GM19239 (cell line): ENCODE measurements at regions not wholly inside any gene's neighbourhood (a gene's known extent, or its start where the extent isn't known, plus 50 kb on each side); places are given as distances from the start of the nearest gene placed in this dataset.

ENCODE experiments used
- DNase-seq: peaks from one replicate; pipeline ENCODE4 v3.0.0; 2011; ENCODE audit warnings: low spot score; ENCODE audit not compliant: insufficient read length
- FAIRE-seq: peaks from 2 replicates; lab custom pipeline; 2011; peaks lifted over from hg19 to GRCh38; lab: Jason Lieb, UNC

GRCh38 chr22:27201741-27202140 is 544.4 kb downstream of the MIAT start:
- no peak for DNase-seq
- FAIRE-seq = no peak

- FAIRE-seq (no peak), DNase-seq (no peak)
Observed at GRCh38 chr22:27203276-27203660, 545.9 kb downstream of the MIAT start.

- no peak for FAIRE-seq
- no peak for DNase-seq
Observed at GRCh38 chr22:27204280-27204679, 546.9 kb downstream of the MIAT start.

- FAIRE-seq = no peak
- DNase-seq = no peak
Observed at GRCh38 chr22:27204817-27205216, 547.4 kb downstream of the MIAT start.

- FAIRE-seq = no peak
- no peak for DNase-seq
Observed at GRCh38 chr22:27205492-27206373, 548.3 kb downstream of the MIAT start.

GRCh38 chr22:27206374-27207133 is 549.2 kb downstream of the MIAT start:
- no peak for FAIRE-seq

GRCh38 chr22:27207266-27207665 is 549.9 kb downstream of the MIAT start:
- no peak for DNase-seq
- no peak for FAIRE-seq

More at GRCh38 chr22:27206374-27207133, 549.2 kb downstream of the MIAT start:
- DNase-seq = no peak

GRCh38 chr22:27207907-27208306 is 550.5 kb downstream of the MIAT start:
- no peak for FAIRE-seq
- no peak for DNase-seq

- FAIRE-seq (no peak), DNase-seq (no peak)
Observed at GRCh38 chr22:27210111-27210730, 552.8 kb downstream of the MIAT start.

GRCh38 chr22:27212102-27212501 is 554.7 kb downstream of the MIAT start:
- no peak for DNase-seq
- no peak for FAIRE-seq

GRCh38 chr22:27212617-27213177 is 555.3 kb downstream of the MIAT start:
- FAIRE-seq (no peak), DNase-seq (no peak)

GRCh38 chr22:27213294-27213693 is 555.9 kb downstream of the MIAT start:
- FAIRE-seq (no peak), DNase-seq (no peak)

- FAIRE-seq (no peak), DNase-seq (no peak)
Observed at GRCh38 chr22:27213766-27214581, 556.6 kb downstream of the MIAT start.

- DNase-seq (no peak), FAIRE-seq (no peak)
Observed at GRCh38 chr22:27214691-27215090, 557.3 kb downstream of the MIAT start.

- FAIRE-seq (no peak), DNase-seq (no peak)
Observed at GRCh38 chr22:27215871-27216270, 558.5 kb downstream of the MIAT start.

GRCh38 chr22:27216444-27216843 is 559.1 kb downstream of the MIAT start:
- no peak for DNase-seq
- no peak for FAIRE-seq

GRCh38 chr22:27217154-27217553 is 559.8 kb downstream of the MIAT start:
- FAIRE-seq = no peak
- DNase-seq = no peak

GRCh38 chr22:27218012-27218920 is 560.9 kb downstream of the MIAT start:
- DNase-seq (no peak), FAIRE-seq (no peak)

GRCh38 chr22:27219036-27219435 is 561.6 kb downstream of the MIAT start:
- FAIRE-seq (no peak), DNase-seq (no peak)
